Posterior cingulate gyrus (tissue), 11 donors: ENCODE measurements at regions not wholly inside any gene's neighbourhood (a gene's known extent, or its start where the extent isn't known, plus 50 kb on each side); places are given as distances from the start of the nearest gene placed in this dataset.

Source experiments
- DNase-seq, 10 donors: peaks; one replicate each; pipeline versions ENCODE4 v3.0.0 to v3.0.0-alpha.2; 2020 to 2021; ENCODE audit warnings: mixed read lengths in 3 of 10
- intact Hi-C: fragments of 100-400 bp; cut with DNase I; formaldehyde crosslinking; loops from one replicate; pipeline ENCODE4 v1.15.1; 2023

DNA sequence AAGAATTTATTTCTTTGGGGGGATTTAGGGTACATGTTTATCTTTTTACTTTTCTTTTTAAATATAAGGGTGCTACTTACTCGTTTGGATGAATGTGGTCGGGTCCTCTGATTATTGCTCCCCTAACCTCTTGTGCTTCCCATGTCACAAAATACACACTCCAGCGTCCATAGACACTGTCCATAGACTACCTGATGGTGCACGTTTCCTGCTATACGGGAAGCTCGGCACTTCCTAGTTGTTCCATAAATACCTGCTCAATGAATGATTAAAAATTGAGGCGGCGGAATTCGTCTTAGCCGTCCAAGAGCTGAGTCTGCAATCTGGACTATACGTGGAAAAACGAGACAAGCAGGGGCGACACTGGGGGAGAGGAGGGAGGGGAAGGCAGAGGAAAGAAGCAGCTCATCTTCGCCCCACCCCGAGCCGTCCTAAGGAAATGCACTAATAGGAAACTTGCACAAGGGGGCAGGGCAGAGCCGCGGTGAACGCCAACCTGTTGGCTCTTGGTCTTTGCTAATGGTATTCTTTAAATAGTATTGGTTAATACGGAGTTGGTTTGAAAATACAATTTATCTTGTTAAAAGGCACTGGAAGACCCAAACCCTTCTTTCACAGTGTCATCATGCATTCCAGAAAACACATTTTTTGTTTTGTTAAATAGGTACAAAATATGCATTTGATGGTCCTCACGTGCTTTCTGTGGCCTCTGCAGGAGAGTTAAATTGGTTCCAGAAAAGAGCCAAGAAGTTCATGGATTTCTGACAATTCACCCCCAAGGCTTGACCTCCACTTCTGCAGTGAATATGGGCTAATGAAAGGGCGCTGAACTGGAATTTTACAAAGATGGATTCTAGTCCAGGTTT is 73.0 kb upstream of the KCTD1 start:
- DNase-seq = peak in 8 of 10 donors; percentile 24 to 90 (median 58)

DNA sequence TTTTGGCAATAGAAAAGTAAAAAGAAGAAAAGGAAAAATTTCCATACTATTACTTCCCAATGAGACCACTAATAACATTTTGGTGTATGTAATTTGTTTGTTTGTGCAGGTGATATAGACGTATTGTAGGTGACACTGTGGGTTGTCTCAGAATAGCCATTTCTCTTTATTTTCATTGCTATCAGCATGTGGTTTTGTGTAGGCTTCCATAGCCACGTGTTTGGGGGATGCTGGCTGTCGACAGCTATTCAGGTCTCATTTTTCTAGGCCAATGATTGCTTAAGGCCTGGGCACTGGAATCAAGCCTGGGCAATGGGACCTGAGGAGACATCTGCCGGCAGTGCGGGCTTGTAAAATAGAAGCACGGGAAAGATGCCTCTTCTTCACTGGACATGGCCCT is 71.0 kb upstream of the KCTD1 start:
- intact Hi-C loops = no loop called here
- DNase-seq = no peak

More for the DNA sequence above, 73.0 kb upstream of the KCTD1 start:
- intact Hi-C loops = no loop called here

DNA sequence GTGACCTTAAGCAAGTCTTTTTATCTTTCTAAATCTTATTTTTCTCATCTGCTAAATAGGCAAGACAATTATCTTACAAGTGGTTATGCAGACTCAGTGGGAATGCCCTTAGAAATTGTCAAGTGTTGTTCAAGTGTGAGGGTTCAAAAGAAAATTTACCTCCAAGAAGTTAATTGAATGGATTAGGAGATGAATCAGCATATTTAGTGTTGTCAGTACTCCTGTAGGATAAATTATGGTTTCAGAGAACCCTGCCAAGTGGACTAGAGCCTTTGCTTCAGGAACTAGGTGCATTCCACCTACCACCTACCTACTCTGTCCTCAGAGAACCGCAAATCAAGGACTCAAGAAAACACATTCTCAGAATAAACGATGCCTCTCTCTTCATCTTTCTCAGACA is 69.8 kb upstream of the KCTD1 start:
- DNase-seq = no peak

DNA sequence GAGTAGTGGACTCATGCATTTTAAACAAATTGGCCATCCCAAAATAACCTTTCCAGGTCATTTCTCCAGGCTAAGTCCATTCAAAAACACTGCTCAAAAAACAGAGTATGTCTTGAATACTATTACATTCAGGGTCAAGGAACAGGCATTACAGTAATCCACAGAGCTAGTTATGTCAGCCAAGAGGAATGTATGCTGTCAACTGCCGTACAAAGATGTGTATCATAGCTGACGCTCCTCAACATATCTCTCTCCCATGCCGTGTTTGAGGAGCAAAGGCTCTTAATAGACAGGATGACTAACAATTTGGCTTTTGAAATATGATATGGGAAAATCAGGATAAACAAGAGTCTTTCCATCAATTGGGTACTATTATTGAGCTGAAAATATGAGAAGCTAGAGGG is 68.8 kb upstream of the KCTD1 start:
- intact Hi-C loops = no loop called here
- DNase-seq = no peak

More for the DNA sequence above, 69.8 kb upstream of the KCTD1 start:
- intact Hi-C loops = no loop called here

DNA sequence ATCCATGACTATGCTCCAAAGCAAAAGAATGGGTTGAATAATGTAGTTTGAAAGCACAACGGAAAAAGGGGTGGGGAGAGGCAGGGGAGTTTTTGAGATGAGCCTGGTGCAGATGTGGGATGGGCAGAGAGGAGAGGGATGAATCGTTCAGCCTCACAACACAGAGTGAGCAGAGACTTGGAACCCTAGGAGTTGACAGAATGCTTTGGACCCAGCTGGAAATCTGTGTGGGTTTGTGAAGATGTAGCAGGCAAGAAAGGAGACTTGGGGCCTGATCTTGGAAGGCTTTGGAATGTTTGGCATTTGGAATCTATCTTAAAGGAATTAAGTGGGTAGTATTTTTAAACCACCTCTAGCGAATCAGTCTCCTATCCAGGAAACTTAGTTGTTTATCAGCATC is 66.0 kb upstream of the KCTD1 start:
- intact Hi-C loops = no loop called here
- no peak for DNase-seq
